Astrocyte of the cerebellum (primary cell): ENCODE measurements at regions not wholly inside any gene's neighbourhood (a gene's known extent, or its start where the extent isn't known, plus 50 kb on each side); places are given as distances from the start of the nearest gene placed in this dataset.
A peak's percentile ranks its signal among the peaks of the same experiment; 100 is the strongest.

Experiments used
- DNase-seq: peaks from one replicate; pipeline ENCODE4 v3.0.0-alpha.2; 2011; ENCODE audit warnings: low read depth
- H3K4me3 ChIP-seq: 2 replicates; pipeline ENCODE4 v1.5.1; 2011; ENCODE audit warnings: mild to moderate bottlenecking, low read depth, low read length, moderate library complexity
- CTCF ChIP-seq: IDR thresholded peaks from 2 replicates; pipeline ENCODE4 v1.5.1; 2012; ENCODE audit warnings: low read length, low read depth, moderate library complexity, mild to moderate bottlenecking; ENCODE audit errors: missing control alignments
- in situ Hi-C: cut with HindIII; loops from 2 replicates; pipeline ENCODE4 v1.10.0; 2017; ENCODE audit warnings: low sequenced_read_pairs

GRCh38 chr11:28690746-28691145 is 582.6 kb downstream of the METTL15 start:
- in situ Hi-C loops, result no loop called here
- no peak overlapping the region for H3K4me3 ChIP-seq
- TF ChIP-seq CTCF, result no peak

GRCh38 chr11:28684011-28684586 is 575.9 kb downstream of the METTL15 start:
- no peak for TF ChIP-seq CTCF
- no peak overlapping the region for H3K4me3 ChIP-seq
- no peak for DNase-seq
- in situ Hi-C loops, result no loop called here

More at GRCh38 chr11:28690746-28691145, 582.6 kb downstream of the METTL15 start:
- DNase-seq, result no peak

GRCh38 chr11:28679795-28680468 is 571.7 kb downstream of the METTL15 start:
- DNase-seq, result peak; percentile 46
- TF ChIP-seq CTCF, result no peak
- in situ Hi-C loops, result no loop called here
- H3K4me3 ChIP-seq, result no peak overlapping the region

- in situ Hi-C loops, result no loop called here
- H3K4me3 ChIP-seq, result no peak overlapping the region
- DNase-seq, result no peak
- no peak for TF ChIP-seq CTCF
These were observed 569.5 kb downstream of the METTL15 start for GRCh38 chr11:28677721-28678120.

- TF ChIP-seq CTCF, result no peak
- in situ Hi-C loops, result no loop called here
- no peak overlapping the region for H3K4me3 ChIP-seq
- no peak for DNase-seq
These were observed 567.0 kb downstream of the METTL15 start for GRCh38 chr11:28675183-28675582.

- no peak for DNase-seq
- in situ Hi-C loops, result no loop called here
- no peak overlapping the region for H3K4me3 ChIP-seq
- peak; percentile 42 for TF ChIP-seq CTCF
These were observed 566.4 kb downstream of the METTL15 start for GRCh38 chr11:28674433-28675103.
